ENCODE measurements at regions not wholly inside any gene's neighbourhood (a gene's known extent, or its start where the extent isn't known, plus 50 kb on each side); places are given as distances from the start of the nearest gene placed in this dataset.

DNA sequence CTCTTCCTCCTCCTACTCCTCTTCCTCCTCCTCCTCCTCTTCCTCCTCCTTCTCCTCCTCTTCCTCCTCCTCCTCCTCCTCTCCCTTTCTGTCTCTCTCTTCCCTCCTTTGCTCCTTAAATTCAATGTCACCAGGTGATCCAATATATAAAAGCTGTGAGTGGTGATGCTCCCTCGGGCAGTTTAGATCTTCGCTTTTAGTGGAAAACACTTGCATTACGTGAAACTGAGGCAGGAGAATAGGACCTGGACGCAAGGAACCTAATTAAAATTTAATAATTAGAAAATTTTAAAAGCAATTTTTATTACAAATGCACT is 279.7 kb downstream of the XXYLT1 start:
- TF ChIP-seq, protein P1, sequence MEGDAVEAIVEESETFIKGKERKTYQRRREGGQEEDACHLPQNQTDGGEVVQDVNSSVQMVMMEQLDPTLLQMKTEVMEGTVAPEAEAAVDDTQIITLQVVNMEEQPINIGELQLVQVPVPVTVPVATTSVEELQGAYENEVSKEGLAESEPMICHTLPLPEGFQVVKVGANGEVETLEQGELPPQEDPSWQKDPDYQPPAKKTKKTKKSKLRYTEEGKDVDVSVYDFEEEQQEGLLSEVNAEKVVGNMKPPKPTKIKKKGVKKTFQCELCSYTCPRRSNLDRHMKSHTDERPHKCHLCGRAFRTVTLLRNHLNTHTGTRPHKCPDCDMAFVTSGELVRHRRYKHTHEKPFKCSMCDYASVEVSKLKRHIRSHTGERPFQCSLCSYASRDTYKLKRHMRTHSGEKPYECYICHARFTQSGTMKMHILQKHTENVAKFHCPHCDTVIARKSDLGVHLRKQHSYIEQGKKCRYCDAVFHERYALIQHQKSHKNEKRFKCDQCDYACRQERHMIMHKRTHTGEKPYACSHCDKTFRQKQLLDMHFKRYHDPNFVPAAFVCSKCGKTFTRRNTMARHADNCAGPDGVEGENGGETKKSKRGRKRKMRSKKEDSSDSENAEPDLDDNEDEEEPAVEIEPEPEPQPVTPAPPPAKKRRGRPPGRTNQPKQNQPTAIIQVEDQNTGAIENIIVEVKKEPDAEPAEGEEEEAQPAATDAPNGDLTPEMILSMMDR (IDR thresholded peaks at IDR 0.05), result no peak
- TF ChIP-seq EZH2 (IDR thresholded peaks at IDR 0.05), result no peak
